Ishikawa (cell line): ENCODE measurements at regions not wholly inside any gene's neighbourhood (a gene's known extent, or its start where the extent isn't known, plus 50 kb on each side); places are given as distances from the start of the nearest gene placed in this dataset.

Experiments used
- CEBPB ChIP-seq: IDR thresholded peaks from 2 replicates; pipeline ENCODE4 v1.6.1; 2012
- EGR1 ChIP-seq: IDR thresholded peaks from 2 replicates; pipeline ENCODE4 v1.6.1; 2012
- EP300 ChIP-seq: IDR thresholded peaks from 2 replicates; pipeline ENCODE4 v1.6.1; 2012; ENCODE audit warnings: borderline replicate concordance
- FOXM1 ChIP-seq: IDR thresholded peaks from 2 replicates; pipeline ENCODE4 v1.6.1; 2012; ENCODE audit warnings: low read depth, borderline replicate concordance
- NFIC ChIP-seq: IDR thresholded peaks from 2 replicates; pipeline ENCODE4 v1.6.1; 2012
- TAF1 ChIP-seq: IDR thresholded peaks from 2 replicates; pipeline ENCODE4 v1.6.1; 2012; ENCODE audit warnings: low read depth, mild to moderate bottlenecking
- TEAD4 ChIP-seq: IDR thresholded peaks from 2 replicates; pipeline ENCODE4 v1.6.1; 2012
- YY1 ChIP-seq: IDR thresholded peaks from 2 replicates; pipeline ENCODE4 v1.6.1; 2012; ENCODE audit warnings: low read depth

GRCh38 chr1:95620076-95620475 is 386.1 kb downstream of the RWDD3 start:
- no peak for TF ChIP-seq NFIC
- TF ChIP-seq YY1, result no peak
- no peak for TF ChIP-seq EP300
- TF ChIP-seq CEBPB, result no peak
- no peak for TF ChIP-seq FOXM1
- no peak for TF ChIP-seq TAF1
- TF ChIP-seq EGR1, result no peak
- no peak for TF ChIP-seq TEAD4
